ENCODE measurements at regions not wholly inside any gene's neighbourhood (a gene's known extent, or its start where the extent isn't known, plus 50 kb on each side); places are given as distances from the start of the nearest gene placed in this dataset.

DNA sequence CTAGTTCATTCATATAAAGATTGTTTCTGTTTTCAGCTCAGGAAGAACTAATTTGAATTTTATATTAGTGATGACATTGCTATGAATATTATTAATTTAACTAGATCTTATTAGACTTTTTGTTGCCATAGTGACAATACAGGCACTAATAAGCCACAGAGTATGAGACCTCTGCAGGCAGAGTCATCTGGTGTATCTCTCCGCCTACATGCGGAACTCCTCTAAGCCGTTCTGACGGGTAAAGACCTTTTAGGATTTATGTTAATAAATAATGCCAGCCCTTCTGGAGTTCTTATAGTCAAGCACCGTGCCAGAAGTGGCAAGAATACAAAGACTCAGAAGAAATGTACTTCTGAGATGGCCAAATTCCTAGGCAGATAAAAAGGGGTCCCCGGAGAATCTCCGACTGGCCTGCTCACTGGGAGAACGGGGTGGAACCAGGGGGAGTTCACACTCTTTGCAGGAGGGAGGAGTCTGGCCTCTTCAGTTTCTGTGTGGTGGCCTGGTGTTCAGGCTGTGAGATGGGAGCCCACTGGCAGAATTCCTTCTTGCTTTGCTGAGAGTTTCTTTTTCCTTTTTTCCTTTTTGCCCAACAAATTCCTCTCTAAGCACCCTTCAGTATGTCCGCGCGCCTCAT, 85.1 kb upstream of the IL12B start:
- no peaks in the 10 kb centered on the region for H3K36me3 ChIP-seq (ENCODE audit: low read depth)
- peak overlapping the region; percentile 89 for H2AFZ ChIP-seq
- H3K9ac ChIP-seq: peak overlapping the region; percentile 38
- peak overlapping the region; percentile 59 for H3K4me2 ChIP-seq (ENCODE audit: unreplicated experiment)
- no peaks in the 10 kb centered on the region for H3K9me2 ChIP-seq (ENCODE audit: insufficient read depth)
- no peaks in the 10 kb centered on the region for H3K9me3 ChIP-seq (ENCODE audit: low read depth)
- in situ Hi-C loops (cut with MboI): no loop called here
- no peak overlapping the region for H3K27ac ChIP-seq
- peak overlapping the region; percentile 67 for H3K4me3 ChIP-seq
- H3K4me1 ChIP-seq (ENCODE audit: insufficient read depth): peaks cover 5% of the 10 kb centered on the region; the same call in 1 of the 2 replicates
- no peaks in the 10 kb centered on the region for H3F3A ChIP-seq (ENCODE audit: insufficient read depth)
- DNase-seq: peak; percentile 56
- H3K27me3 ChIP-seq (replicated peaks; ENCODE audit: insufficient read depth): no peaks in the 10 kb centered on the region
- no peaks in the 10 kb centered on the region for H3K79me2 ChIP-seq (ENCODE audit: insufficient read depth)
- 24 to 26% methylated on average over 11 of the region's 11 CpGs for WGBS, 2 experiments (ENCODE audit: low coverage in 1 of 2, low lambda C conversion rate in 2 of 2, missing lambda C conversion rate in 2 of 2)
- no peaks in the 10 kb centered on the region for H4K20me1 ChIP-seq (ENCODE audit: insufficient read depth)
- no peak for TF ChIP-seq EZH2phosphoT487 (IDR thresholded peaks at IDR 0.05; ENCODE audit: insufficient read depth, low read depth)
- TF ChIP-seq EZH2 (IDR thresholded peaks at IDR 0.05; ENCODE audit: insufficient read depth, poor library complexity, severe bottlenecking): no peak

DNA sequence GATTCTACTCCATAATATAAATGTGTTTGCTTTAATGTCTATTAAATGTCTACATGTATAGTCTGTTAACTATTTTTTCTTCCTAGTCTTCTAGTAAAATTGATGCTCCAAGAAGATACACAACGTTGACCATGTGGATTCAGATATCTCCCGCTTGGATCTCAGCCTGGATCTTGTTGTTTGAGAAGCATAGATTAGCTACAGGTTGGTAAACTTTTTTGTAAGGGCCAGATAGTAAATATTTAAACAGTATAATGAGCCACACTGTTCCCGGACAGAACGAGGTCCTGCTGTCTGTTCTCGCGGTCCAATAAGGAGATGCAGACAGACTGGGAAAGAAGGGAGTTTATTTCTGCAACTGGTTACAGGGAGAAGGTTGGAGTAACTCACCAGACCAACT, 86.2 kb upstream of the IL12B start:
- TF ChIP-seq EZH2 (IDR thresholded peaks at IDR 0.05; ENCODE audit: insufficient read depth, poor library complexity, severe bottlenecking) (no peak), EZH2phosphoT487 (IDR thresholded peaks at IDR 0.05; ENCODE audit: insufficient read depth, low read depth) (no peak)

DNA sequence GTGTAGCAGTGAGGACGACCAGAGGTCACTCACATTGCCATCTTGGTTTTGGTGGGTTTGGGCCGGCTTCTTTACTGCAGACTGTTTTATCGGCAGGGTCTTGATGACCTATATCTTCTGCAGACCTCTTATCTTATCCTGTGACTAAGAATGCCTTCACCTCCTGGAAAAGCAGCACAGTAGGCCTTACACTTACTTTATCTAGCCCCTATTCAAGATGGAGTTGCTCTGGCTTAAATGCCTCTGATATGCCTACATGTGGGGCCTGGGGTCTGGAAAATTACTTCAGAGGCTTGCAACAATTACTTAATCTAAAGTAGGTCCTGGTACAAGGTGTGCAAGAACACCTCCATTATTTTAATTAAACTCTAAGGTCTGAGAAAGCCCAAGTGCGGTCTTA, 86.9 kb upstream of the IL12B start:
- no peak overlapping the region for H2AFZ ChIP-seq
- TF ChIP-seq EZH2phosphoT487 (IDR thresholded peaks at IDR 0.05; ENCODE audit: insufficient read depth, low read depth) (no peak), EZH2 (IDR thresholded peaks at IDR 0.05; ENCODE audit: insufficient read depth, poor library complexity, severe bottlenecking) (no peak)
- no peaks in the 10 kb centered on the region for H3K9me2 ChIP-seq (ENCODE audit: insufficient read depth)
- no peaks in the 10 kb centered on the region for H3K27me3 ChIP-seq (replicated peaks; ENCODE audit: insufficient read depth)
- H3K4me1 ChIP-seq (ENCODE audit: insufficient read depth): peaks cover 5% of the 10 kb centered on the region; the same call in 1 of the 2 replicates
- no peaks in the 10 kb centered on the region for H3K36me3 ChIP-seq (ENCODE audit: low read depth)
- no peaks in the 10 kb centered on the region for H4K20me1 ChIP-seq (ENCODE audit: insufficient read depth)
- H3K9me3 ChIP-seq (ENCODE audit: low read depth): no peaks in the 10 kb centered on the region
- no peak overlapping the region for H3K4me3 ChIP-seq
- no peaks in the 10 kb centered on the region for H3K79me2 ChIP-seq (ENCODE audit: insufficient read depth)
- DNase-seq: no peak
- 91 to 93% methylated on average over 4 of the region's 4 CpGs for WGBS, 2 experiments (ENCODE audit: low coverage in 1 of 2, low lambda C conversion rate in 2 of 2, missing lambda C conversion rate in 2 of 2)
- H3K4me2 ChIP-seq (ENCODE audit: unreplicated experiment): no peak overlapping the region
- no peaks in the 10 kb centered on the region for H3F3A ChIP-seq (ENCODE audit: insufficient read depth)
- in situ Hi-C loops (cut with MboI): no loop called here
- no peak overlapping the region for H3K27ac ChIP-seq
- H3K9ac ChIP-seq: no peak overlapping the region

More for the DNA sequence above, 86.2 kb upstream of the IL12B start:
- no peaks in the 10 kb centered on the region for H3F3A ChIP-seq (ENCODE audit: insufficient read depth)
- 88% methylated on average over 6 of the region's 6 CpGs for WGBS, 2 experiments (ENCODE audit: low coverage in 1 of 2, low lambda C conversion rate in 2 of 2, missing lambda C conversion rate in 2 of 2)
- no peaks in the 10 kb centered on the region for H3K9me3 ChIP-seq (ENCODE audit: low read depth)
- no peak overlapping the region for H3K27ac ChIP-seq
- in situ Hi-C loops (cut with MboI): no loop called here
- no peaks in the 10 kb centered on the region for H3K36me3 ChIP-seq (ENCODE audit: low read depth)
- H3K4me1 ChIP-seq (ENCODE audit: insufficient read depth): peaks cover 5% of the 10 kb centered on the region; the same call in 1 of the 2 replicates
- no peaks in the 10 kb centered on the region for H3K79me2 ChIP-seq (ENCODE audit: insufficient read depth)
- H3K4me3 ChIP-seq: no peak overlapping the region
- no peaks in the 10 kb centered on the region for H3K27me3 ChIP-seq (replicated peaks; ENCODE audit: insufficient read depth)
- no peak overlapping the region for H3K4me2 ChIP-seq (ENCODE audit: unreplicated experiment)
- no peaks in the 10 kb centered on the region for H4K20me1 ChIP-seq (ENCODE audit: insufficient read depth)
- H3K9ac ChIP-seq: no peak overlapping the region
- H2AFZ ChIP-seq: no peak overlapping the region
- DNase-seq: no peak
- no peaks in the 10 kb centered on the region for H3K9me2 ChIP-seq (ENCODE audit: insufficient read depth)

DNA sequence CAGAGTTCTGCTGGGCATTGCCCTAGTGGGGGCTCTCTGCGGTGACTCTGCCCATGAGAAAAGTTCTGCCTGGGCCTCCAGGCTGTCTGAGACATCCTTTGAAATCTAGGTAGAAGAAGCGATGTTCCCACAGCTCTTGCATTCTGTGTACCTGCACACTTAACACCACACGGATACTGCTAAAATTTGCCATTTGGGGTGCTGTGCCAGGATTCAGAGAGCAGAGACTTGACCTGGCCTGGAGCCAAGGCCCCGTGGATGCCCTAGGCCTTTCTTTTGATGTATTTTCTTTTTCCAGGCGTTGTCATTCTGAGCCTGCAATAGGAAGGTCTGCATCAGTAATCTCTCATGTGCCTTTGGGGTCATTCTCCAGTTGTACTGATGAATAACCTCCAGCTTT, 89.3 kb upstream of the IL12B start:
- Histone ChIP-seq H3K9me2 (ENCODE audit: insufficient read depth) (no peaks in the 10 kb centered on the region), H3K36me3 (ENCODE audit: low read depth) (no peaks in the 10 kb centered on the region), H3F3A (ENCODE audit: insufficient read depth) (no peaks in the 10 kb centered on the region), H3K27ac (no peak overlapping the region), H3K27me3 (replicated peaks; ENCODE audit: insufficient read depth) (0 out of 2 replicates have a peak, but pooled peaks cover 5% of the 10 kb centered on the region), H3K4me1 (ENCODE audit: insufficient read depth) (peaks cover 5% of the 10 kb centered on the region; the same call in 1 of the 2 replicates), H4K20me1 (ENCODE audit: insufficient read depth) (no peaks in the 10 kb centered on the region), H3K9me3 (ENCODE audit: low read depth) (no peaks in the 10 kb centered on the region), H3K79me2 (ENCODE audit: insufficient read depth) (no peaks in the 10 kb centered on the region), H3K4me3 (no peak overlapping the region), H3K9ac (no peak overlapping the region), H3K4me2 (ENCODE audit: unreplicated experiment) (no peak overlapping the region), H2AFZ (no peak overlapping the region)
- 71 to 77% methylated on average over 5 of the region's 5 CpGs for WGBS, 2 experiments (ENCODE audit: low coverage in 1 of 2, low lambda C conversion rate in 2 of 2, missing lambda C conversion rate in 2 of 2)
- DNase-seq: peak; percentile 5
- in situ Hi-C loops (cut with MboI): no loop called here
- TF ChIP-seq EZH2phosphoT487 (IDR thresholded peaks at IDR 0.05; ENCODE audit: insufficient read depth, low read depth): no peak
- no peak for TF ChIP-seq EZH2 (IDR thresholded peaks at IDR 0.05; ENCODE audit: insufficient read depth, poor library complexity, severe bottlenecking)

All from GM23248 (cell line).